ENCODE measurements at regions not wholly inside any gene's neighbourhood (a gene's known extent, or its start where the extent isn't known, plus 50 kb on each side); places are given as distances from the start of the nearest gene placed in this dataset.
"Not testable (repeated sequence)": the region's sequence is repeated elsewhere in the genome, so short reads cannot be mapped to it uniquely, and the experiment has no call there.

- no peaks in the 10 kb centered on the region for H3K36me3 ChIP-seq (ENCODE audit: control insufficient read depth, low read length)
- no peaks in the 10 kb centered on the region for H3K9me2 ChIP-seq (replicated peaks; ENCODE audit: control insufficient read depth, low read length)
Observed at GRCh38 chr2:47628904-47629303, 58.1 kb upstream of the KCNK12 start.

GRCh38 chr2:47626664-47627063 lies 55.9 kb upstream of the KCNK12 start:
- Histone ChIP-seq H3K27me3 (ENCODE audit: control insufficient read depth, low read length) (no peaks in the 10 kb centered on the region), H4K20me1 (ENCODE audit: control insufficient read depth, insufficient read depth, low read depth, low read length) (no peaks in the 10 kb centered on the region), H3K4me1 (ENCODE audit: control insufficient read depth, low read length) (peaks cover 33% of the 10 kb centered on the region), H3K79me2 (ENCODE audit: control insufficient read depth, low read length) (no peaks in the 10 kb centered on the region), H3K4me2 (ENCODE audit: low read length) (no peak overlapping the region), H3K9me2 (replicated peaks; ENCODE audit: control insufficient read depth, low read length) (no peaks in the 10 kb centered on the region), H3K36me3 (ENCODE audit: control insufficient read depth, low read length) (no peaks in the 10 kb centered on the region), H3F3A (ENCODE audit: control insufficient read depth, insufficient read depth) (peaks cover under 1% of the 10 kb centered on the region; the same call in 1 of the 2 replicates), H3K4me3 (ENCODE audit: low read length) (no peak overlapping the region), H3K27ac (ENCODE audit: low read depth, low read length) (no peak overlapping the region), H3K9me3 (ENCODE audit: control insufficient read depth, insufficient read depth, low read length) (no peaks in the 10 kb centered on the region)
- TF ChIP-seq CTCF (IDR thresholded peaks at IDR 0.05; ENCODE audit: low read depth, low read length, poor library complexity, severe bottlenecking) = no peak
- no peak for TF ChIP-seq EZH2phosphoT487 (IDR thresholded peaks at IDR 0.05; ENCODE audit: borderline replicate concordance, low read length)

More at GRCh38 chr2:47628904-47629303, 58.1 kb upstream of the KCNK12 start:
- Histone ChIP-seq H3F3A (ENCODE audit: control insufficient read depth, insufficient read depth) (no peaks in the 10 kb centered on the region), H3K79me2 (ENCODE audit: control insufficient read depth, low read length) (no peaks in the 10 kb centered on the region), H4K20me1 (ENCODE audit: control insufficient read depth, insufficient read depth, low read depth, low read length) (no peaks in the 10 kb centered on the region), H3K4me1 (ENCODE audit: control insufficient read depth, low read length) (peaks cover 21% of the 10 kb centered on the region), H3K9me3 (ENCODE audit: control insufficient read depth, insufficient read depth, low read length) (no peaks in the 10 kb centered on the region), H3K27me3 (ENCODE audit: control insufficient read depth, low read length) (no peaks in the 10 kb centered on the region), H3K4me3 (ENCODE audit: low read length) (no peak overlapping the region), H3K27ac (ENCODE audit: low read depth, low read length) (no peak overlapping the region), H3K4me2 (ENCODE audit: low read length) (no peak overlapping the region)
- TF ChIP-seq CTCF (IDR thresholded peaks at IDR 0.05; ENCODE audit: low read depth, low read length, poor library complexity, severe bottlenecking) = no peak

- not testable (repeated sequence) for H3K27me3 ChIP-seq (ENCODE audit: control insufficient read depth, low read length)
Observed at GRCh38 chr2:47623140-47623539, 52.4 kb upstream of the KCNK12 start.

GRCh38 chr2:47620770-47621437 lies 50.1 kb upstream of the KCNK12 start:
- Histone ChIP-seq H3F3A (ENCODE audit: control insufficient read depth, insufficient read depth) (peaks cover 4% of the 10 kb centered on the region; the same call in 1 of the 2 replicates), H3K9me2 (replicated peaks; ENCODE audit: control insufficient read depth, low read length) (no peaks in the 10 kb centered on the region), H3K36me3 (ENCODE audit: control insufficient read depth, low read length) (no peaks in the 10 kb centered on the region), H3K9me3 (ENCODE audit: control insufficient read depth, insufficient read depth, low read length) (no peaks in the 10 kb centered on the region), H3K4me2 (ENCODE audit: low read length) (no peak overlapping the region), H3K27ac (ENCODE audit: low read depth, low read length) (no peak overlapping the region), H3K4me3 (ENCODE audit: low read length) (no peak overlapping the region), H3K4me1 (ENCODE audit: control insufficient read depth, low read length) (peaks cover 28% of the 10 kb centered on the region), H4K20me1 (ENCODE audit: control insufficient read depth, insufficient read depth, low read depth, low read length) (no peaks in the 10 kb centered on the region), H3K27me3 (ENCODE audit: control insufficient read depth, low read length) (no peaks in the 10 kb centered on the region), H3K79me2 (ENCODE audit: control insufficient read depth, low read length) (no peaks in the 10 kb centered on the region)
- no peak for TF ChIP-seq EZH2phosphoT487 (IDR thresholded peaks at IDR 0.05; ENCODE audit: borderline replicate concordance, low read length)

More at GRCh38 chr2:47623140-47623539, 52.4 kb upstream of the KCNK12 start:
- not testable (repeated sequence) for H3K9me2 ChIP-seq (replicated peaks; ENCODE audit: control insufficient read depth, low read length); H3F3A ChIP-seq (ENCODE audit: control insufficient read depth, insufficient read depth); H3K9me3 ChIP-seq (ENCODE audit: control insufficient read depth, insufficient read depth, low read length); H4K20me1 ChIP-seq (ENCODE audit: control insufficient read depth, insufficient read depth, low read depth, low read length); H3K79me2 ChIP-seq (ENCODE audit: control insufficient read depth, low read length); H3K36me3 ChIP-seq (ENCODE audit: control insufficient read depth, low read length)
- Histone ChIP-seq H3K4me3 (ENCODE audit: low read length) (peak overlapping the region; percentile 31), H3K4me1 (ENCODE audit: control insufficient read depth, low read length) (peaks cover 33% of the 10 kb centered on the region), H3K4me2 (ENCODE audit: low read length) (peak overlapping the region; percentile 53), H3K27ac (ENCODE audit: low read depth, low read length) (peak overlapping the region; percentile 38; the same call in 1 of the 2 replicates)
